Inflammatory macrophage (primary cell): ENCODE measurements at regions not wholly inside any gene's neighbourhood (a gene's known extent, or its start where the extent isn't known, plus 50 kb on each side); places are given as distances from the start of the nearest gene placed in this dataset.

Experiments used
- DNase-seq, 2 donors: peaks; one replicate each; pipeline ENCODE4 v3.0.0-alpha.2; 2020 to 2022

DNA sequence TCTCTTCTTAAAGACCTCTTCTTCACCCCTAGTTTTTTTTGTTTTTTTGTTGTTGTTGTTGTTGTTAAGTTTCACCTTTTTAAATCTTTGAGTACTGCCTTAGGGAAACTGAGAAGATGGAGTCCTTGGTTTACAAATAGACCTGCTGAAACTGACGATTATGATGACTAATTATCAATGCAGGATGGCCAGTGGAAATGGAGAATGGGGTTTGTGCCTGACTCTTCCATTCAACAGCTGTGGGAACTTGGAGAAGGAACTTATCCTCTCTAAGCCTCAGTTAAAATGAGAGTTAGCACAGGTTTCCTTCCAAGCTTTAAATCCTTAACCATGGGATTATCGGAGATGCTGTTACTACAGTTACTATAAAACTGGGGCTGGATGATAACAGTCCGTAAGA lies 66.7 kb upstream of the PNMA1 start:
- no peak for DNase-seq

DNA sequence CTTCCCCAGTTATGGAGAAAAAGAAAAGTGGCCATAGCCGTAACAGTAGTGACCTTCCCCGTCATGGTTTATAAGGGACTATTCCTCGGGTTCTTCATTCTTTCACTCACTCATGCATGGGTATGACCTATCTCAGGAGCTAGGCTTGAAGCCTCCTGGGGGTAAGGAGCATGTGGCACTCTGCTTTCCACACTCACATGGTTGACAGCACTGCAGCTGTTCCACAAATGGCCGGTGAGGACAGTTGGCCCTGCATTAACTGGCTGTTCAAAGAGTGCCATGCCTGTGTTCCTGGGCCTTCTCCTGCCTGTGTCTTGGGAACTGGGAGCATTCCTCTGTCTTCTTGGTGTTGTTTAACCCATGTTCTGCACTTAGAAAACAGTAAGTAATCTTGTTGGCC lies 66.2 kb upstream of the PNMA1 start:
- DNase-seq = no peak

DNA sequence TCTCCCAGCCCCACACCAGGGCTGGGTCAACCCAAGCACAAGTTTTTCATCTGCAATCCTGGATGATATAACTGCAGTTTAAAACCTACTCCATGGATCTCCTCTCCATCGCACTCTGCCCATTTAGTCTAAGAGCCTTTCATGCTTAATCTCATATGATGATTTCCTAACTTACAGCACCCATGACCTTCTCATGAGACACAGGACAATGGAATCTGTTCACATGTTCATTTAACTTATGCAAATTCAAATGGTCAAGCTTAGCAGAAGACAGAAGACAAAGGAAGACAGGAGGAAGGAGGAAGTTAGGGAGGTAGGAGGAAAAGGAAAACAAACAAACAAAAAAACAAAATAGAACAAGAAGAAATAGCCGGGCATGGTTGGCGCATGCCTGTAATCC lies 64.6 kb upstream of the PNMA1 start:
- peak in 1 of 2 donors; percentile 42 for DNase-seq

GRCh38 chr14:73777420-73777819 lies 63.2 kb upstream of the PNMA1 start:
- no peak for DNase-seq

GRCh38 chr14:73776194-73776537 lies 62.0 kb upstream of the PNMA1 start:
- no peak for DNase-seq

DNA sequence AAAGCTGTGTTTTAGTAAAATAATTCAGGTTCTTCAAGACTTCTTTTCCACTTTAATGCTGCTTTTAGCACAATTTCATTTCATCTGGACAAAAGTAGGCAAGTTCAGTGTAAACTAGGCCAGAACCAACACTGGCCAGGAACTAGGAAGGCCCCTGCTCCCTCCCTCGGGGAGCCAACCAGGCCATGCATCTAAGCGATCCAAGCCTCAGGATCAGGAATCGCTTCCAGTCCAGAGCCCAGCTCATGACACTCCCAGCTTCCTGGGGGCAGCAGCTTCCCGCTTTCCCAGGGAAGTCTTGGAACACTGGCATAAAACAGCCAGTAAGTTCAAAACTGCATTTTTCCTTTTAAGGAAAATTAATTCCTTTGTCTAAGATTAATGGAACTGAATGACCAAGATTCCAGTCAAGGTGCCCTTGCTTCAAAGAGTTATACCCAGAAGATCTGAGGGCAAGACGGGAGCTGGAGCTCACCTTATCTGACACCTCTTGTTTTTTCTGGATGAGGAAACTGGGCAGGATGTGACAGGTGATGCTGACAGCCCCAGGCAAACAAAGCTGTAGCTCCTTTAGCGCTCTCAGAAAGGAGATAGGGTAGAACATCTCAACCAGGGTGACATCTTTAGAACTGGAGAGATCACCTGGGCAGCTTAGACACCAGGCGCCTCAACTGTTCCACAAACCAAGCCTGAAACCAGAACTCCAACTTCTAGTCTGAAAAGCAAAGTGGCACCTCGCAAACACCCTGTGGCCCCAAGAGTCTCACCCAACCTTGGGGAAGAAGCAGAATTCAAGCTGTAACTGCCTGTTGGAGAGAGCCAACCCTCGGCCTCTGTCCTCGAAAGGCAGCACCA lies 61.4 kb upstream of the PNMA1 start:
- DNase-seq = no peak

GRCh38 chr14:73774671-73775070 lies 60.5 kb upstream of the PNMA1 start:
- DNase-seq = no peak

- no peak for DNase-seq
Measured at GRCh38 chr14:73774241-73774570, 60.0 kb upstream of the PNMA1 start.

GRCh38 chr14:73773441-73774240 lies 59.5 kb upstream of the PNMA1 start:
- no peak for DNase-seq

DNA sequence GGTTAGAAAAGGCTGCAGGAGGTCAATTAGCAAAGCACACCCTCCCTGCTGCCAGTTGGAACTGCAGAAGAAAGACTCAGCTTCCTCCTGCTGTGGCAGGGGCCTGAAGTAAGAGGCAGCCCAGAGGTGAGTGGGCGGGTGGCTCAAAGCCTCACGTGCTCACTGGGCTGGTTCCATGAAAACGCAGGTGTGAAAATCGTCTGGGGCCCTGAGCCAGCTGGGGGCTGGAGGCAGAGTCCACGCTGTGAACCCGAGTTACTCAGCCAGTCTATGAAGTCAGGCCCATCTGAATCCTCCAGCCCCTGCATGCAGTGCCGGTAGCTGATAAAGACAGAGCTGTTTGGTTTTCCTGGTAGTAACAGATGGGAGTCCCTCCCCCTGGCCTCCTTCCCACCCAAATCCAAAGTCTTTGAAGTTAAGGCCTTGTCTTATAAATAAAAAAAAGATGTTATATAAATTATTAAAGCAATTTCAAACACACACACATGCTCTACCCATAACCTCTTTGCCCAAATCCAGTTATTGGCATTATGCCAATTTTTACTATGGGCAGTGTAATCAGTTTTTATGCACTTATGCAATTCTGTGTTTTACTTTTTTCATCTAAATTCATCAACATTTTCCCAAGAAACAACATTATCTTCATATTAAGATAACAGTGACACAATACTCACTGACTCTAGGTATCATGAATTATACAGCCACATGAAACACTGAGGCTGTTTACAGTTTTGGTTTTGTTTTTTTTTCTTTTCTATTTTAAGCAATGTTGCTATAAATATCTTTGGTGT lies 57.9 kb upstream of the PNMA1 start:
- peak; percentile 67 to 88 for DNase-seq

- no peak for DNase-seq
Measured at GRCh38 chr14:73770977-73771847, 57.0 kb upstream of the PNMA1 start.

GRCh38 chr14:73768107-73768506 lies 53.9 kb upstream of the PNMA1 start:
- no peak for DNase-seq

DNA sequence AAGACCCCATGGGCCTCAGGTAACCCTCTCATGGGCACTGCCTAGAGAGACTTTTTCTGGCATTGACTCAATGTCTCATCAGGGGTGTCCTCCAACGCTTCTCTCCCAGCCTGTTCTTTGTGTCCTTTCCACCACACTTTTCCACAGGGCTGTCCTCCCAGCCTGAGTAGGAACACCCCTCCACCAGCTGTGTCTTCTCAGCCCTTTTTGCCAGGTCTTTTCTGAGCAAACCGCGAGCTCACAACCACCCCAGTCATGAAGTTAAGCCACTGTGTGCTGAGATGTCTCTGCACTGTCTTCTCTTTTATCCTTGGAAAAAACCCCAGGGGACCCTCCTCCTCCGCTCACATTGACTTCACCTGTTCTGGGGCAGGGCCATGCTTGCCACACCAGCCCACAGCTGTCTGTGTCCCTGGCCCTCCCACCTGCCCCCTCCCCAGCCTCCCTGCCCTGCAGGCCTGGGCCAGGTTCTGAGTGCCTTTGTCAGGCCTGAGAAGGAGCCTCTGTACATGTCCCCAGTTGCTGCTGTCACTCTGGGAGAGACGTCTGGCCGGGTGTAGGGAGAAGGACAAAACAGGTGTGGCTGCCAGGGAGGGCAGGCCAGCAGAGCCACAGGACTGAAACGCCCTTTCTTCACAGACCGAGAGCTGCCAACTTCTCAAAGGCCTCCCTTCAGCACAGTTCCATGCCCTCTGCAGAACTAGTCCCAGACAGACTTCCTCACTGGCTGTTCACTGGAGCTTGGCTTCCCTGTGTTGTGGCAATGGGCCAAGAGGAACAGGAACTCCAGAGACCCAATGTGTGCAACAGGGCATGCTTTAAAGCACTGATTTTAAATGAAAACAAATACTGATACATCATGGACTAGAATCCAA lies 50.5 kb upstream of the PNMA1 start:
- peak; percentile 95 for DNase-seq
